Colonic mucosa (tissue), 4 donors: ENCODE measurements at regions not wholly inside any gene's neighbourhood (a gene's known extent, or its start where the extent isn't known, plus 50 kb on each side); places are given as distances from the start of the nearest gene placed in this dataset.

Experiments used
- DNase-seq: peaks from one replicate; pipeline ENCODE4 v3.0.0-alpha.2; 2020
- H3K27ac ChIP-seq: fragments of 200-600 bp; one replicate; pipeline ENCODE4 v1.8.0; 2021
- H3K27me3 ChIP-seq: fragments of 200-600 bp; one replicate; pipeline ENCODE4 v1.8.0; 2021
- H3K36me3 ChIP-seq: fragments of 200-600 bp; one replicate; pipeline ENCODE4 v1.8.0; 2021
- H3K4me1 ChIP-seq: fragments of 200-600 bp; one replicate; pipeline ENCODE4 v1.8.0; 2021; ENCODE audit warnings: mild to moderate bottlenecking
- H3K4me3 ChIP-seq: fragments of 200-600 bp; one replicate; pipeline ENCODE4 v1.8.0; 2021
- H3K9ac ChIP-seq, 2 donors: one replicate each; pipeline ENCODE4 v1.7.0; 2013; ENCODE audit warnings: control low read depth in 2 of 2, low read depth in 2 of 2, low read length in 2 of 2
- H3K9me3 ChIP-seq: fragments of 200-600 bp; one replicate; pipeline ENCODE4 v1.8.0; 2021
- intact Hi-C: fragments of 100-400 bp; cut with DNase I; formaldehyde crosslinking; loops from one replicate; pipeline ENCODE4 v1.14.1; 2022
- TF ChIP-seq, protein P1 (sequence below): fragments of 200-600 bp; IDR thresholded peaks from one replicate; pipeline ENCODE4 v1.8.0; 2022; ENCODE audit warnings: antibody characterized with exemption, mild to moderate bottlenecking
- donor health status: healthy.
- donor health status: DM: no; HTN: no; CAD: no.
- donor health status: DM: no; HTN: no; CAD: no.

DNA sequence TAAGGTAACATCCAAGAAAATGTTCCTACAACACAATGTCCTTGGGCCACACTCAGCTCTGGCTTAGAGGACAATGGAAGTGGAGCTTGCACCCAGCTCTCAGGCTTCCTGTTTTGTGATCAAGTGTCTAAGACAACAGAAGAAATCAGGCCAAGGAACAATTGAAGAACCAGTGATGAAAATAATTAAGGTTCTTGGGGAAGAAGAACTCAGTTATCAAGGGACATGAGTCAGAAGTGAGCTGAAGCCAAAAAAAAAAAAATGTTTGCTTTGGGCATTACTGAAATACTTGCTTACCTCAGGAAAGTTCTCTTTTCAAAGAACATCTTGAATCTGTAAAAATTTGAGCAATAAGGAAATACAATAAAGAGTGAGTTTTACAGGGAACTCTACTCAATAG lies 299.0 kb downstream of the FBXO15 start:
- H3K27me3 ChIP-seq = no peaks in the 10 kb centered on the region
- no peak overlapping the region for H3K9ac ChIP-seq
- TF ChIP-seq, protein P1, sequence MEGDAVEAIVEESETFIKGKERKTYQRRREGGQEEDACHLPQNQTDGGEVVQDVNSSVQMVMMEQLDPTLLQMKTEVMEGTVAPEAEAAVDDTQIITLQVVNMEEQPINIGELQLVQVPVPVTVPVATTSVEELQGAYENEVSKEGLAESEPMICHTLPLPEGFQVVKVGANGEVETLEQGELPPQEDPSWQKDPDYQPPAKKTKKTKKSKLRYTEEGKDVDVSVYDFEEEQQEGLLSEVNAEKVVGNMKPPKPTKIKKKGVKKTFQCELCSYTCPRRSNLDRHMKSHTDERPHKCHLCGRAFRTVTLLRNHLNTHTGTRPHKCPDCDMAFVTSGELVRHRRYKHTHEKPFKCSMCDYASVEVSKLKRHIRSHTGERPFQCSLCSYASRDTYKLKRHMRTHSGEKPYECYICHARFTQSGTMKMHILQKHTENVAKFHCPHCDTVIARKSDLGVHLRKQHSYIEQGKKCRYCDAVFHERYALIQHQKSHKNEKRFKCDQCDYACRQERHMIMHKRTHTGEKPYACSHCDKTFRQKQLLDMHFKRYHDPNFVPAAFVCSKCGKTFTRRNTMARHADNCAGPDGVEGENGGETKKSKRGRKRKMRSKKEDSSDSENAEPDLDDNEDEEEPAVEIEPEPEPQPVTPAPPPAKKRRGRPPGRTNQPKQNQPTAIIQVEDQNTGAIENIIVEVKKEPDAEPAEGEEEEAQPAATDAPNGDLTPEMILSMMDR = no peak
- no peaks in the 10 kb centered on the region for H3K4me1 ChIP-seq
- no peak overlapping the region for H3K4me3 ChIP-seq
- intact Hi-C loops = no loop called here
- no peak overlapping the region for H3K27ac ChIP-seq
- DNase-seq = no peak
- H3K36me3 ChIP-seq = no peaks in the 10 kb centered on the region
- no peaks in the 10 kb centered on the region for H3K9me3 ChIP-seq

DNA sequence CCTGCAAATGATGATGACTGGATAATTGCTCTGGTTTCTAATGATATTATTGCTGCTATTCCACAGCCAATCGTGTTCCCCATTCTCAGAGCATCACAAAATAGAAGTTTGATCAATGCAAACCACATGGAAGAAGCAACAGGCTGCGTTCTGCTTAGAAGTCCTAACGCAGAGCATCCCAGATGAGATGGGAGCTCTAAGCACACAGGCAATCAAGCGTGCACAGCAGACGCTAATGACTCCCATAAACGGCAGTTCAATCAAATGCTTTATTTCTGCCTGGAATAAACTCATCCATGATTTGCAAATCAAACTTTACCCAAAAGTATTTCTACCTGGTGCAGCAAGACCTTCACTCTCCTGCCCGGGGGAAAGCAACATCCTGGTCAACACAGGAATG lies 304.2 kb downstream of the FBXO15 start:
- Histone ChIP-seq H3K27me3 (no peaks in the 10 kb centered on the region), H3K4me3 (no peak overlapping the region), H3K36me3 (no peaks in the 10 kb centered on the region), H3K9me3 (no peaks in the 10 kb centered on the region), H3K9ac (no peak overlapping the region), H3K27ac (no peak overlapping the region), H3K4me1 (no peaks in the 10 kb centered on the region)
- TF ChIP-seq, protein P1 = no peak
- DNase-seq = no peak
- intact Hi-C loops = loop anchor here (5.0 kb wide), 1 partner anchor 1081 kb away; no protein-coding TSS in a partner anchor

DNA sequence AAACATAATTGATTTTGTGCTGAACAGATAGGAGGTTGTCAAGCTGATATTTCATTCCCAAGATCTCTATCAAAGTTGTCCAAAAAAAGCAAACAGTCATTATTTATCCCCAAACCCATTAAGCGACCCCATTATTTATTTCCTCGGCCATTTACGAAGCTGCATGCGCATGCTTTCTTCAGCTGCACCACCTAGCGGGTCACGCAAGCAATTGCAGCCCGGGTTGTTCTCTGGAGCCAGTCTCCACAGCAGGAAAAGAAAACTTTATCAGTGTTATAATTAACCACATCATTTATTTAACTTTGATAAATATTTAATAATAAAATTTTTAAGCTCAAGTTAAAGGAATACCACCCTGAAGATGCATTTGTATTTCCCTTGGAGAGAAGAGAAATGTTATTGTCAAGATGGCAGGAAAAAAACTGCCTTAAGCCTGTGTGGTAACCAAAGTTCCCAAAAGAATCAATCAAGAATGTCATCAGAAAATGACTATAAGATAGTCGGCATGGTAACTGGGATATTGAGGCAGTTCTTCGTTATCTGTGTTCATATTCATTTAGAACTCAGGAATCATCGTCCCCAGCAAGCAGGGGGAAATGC lies 304.7 kb downstream of the FBXO15 start:
- Histone ChIP-seq H3K4me3 (no peak overlapping the region), H3K36me3 (no peaks in the 10 kb centered on the region), H3K27me3 (no peaks in the 10 kb centered on the region), H3K4me1 (no peaks in the 10 kb centered on the region), H3K9me3 (no peaks in the 10 kb centered on the region), H3K27ac (no peak overlapping the region), H3K9ac (no peak overlapping the region)
- peak; percentile 30 for DNase-seq
- intact Hi-C loops = loop anchor here (5.0 kb wide), 1 partner anchor 1081 kb away; no protein-coding TSS in a partner anchor
- TF ChIP-seq, protein P1 = peak; percentile 96

DNA sequence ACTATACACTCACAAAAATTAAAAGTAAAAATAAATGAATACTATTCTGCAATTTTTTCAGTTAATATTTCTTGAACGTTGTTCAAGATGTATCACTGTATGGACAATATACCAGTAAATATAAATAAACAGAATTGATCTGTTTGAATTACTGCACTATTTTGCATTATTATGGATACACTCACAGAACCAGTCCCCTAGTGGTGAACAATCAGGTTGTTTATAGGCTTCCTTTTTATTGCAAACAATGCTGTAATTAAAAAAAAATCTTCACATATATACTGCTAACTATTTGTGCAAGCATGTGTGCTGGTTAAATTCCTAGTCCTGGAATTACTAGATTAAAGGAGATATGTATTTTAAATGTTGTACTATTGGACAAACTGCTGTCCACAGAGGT lies 306.0 kb downstream of the FBXO15 start:
- intact Hi-C loops = loop anchor here (5.0 kb wide), 1 partner anchor 1079 kb away; no protein-coding TSS in a partner anchor
- H3K27me3 ChIP-seq = no peaks in the 10 kb centered on the region
- TF ChIP-seq, protein P1 = no peak

DNA sequence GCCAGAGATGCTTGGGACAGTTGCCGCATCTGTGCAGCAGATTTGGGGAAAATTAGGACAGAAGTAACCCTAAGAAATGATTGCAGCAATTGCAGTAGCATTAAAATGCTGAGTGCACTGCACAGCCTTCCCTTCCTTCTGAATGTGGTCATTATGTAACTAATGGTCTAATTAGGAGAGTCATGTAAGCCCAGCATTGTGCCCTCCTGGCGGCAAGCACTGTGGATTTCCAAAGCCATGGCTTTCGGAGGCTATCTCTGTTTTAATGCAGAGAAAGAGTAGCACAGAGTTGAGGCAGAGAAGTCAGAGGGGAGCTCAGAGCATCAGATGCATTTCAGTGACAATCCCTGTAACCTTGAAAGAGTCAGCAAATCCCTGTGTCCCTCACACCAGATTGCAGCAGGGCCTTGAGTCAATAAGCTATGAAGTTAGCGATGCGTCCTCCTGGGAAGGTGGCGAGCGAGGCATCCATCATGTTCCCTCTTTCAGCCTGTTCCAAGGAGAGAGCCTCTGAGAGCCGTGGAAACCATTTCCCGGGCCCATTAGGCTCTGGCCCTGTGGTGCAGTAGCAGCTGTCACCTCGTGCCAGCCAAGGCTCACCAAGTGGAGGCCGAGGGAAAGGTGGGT lies 307.2 kb downstream of the FBXO15 start:
- H3K27ac ChIP-seq = no peak overlapping the region
- H3K9me3 ChIP-seq = no peaks in the 10 kb centered on the region
- intact Hi-C loops = loop anchor here (5.0 kb wide), 1 partner anchor 1078 kb away; no protein-coding TSS in a partner anchor
- no peaks in the 10 kb centered on the region for H3K4me1 ChIP-seq
- no peaks in the 10 kb centered on the region for H3K27me3 ChIP-seq
- no peak overlapping the region for H3K4me3 ChIP-seq
- no peak overlapping the region for H3K9ac ChIP-seq
- H3K36me3 ChIP-seq = no peaks in the 10 kb centered on the region
- TF ChIP-seq, protein P1 = no peak
- DNase-seq = no peak

More for the DNA sequence above, 306.0 kb downstream of the FBXO15 start:
- H3K36me3 ChIP-seq = no peaks in the 10 kb centered on the region
- H3K4me1 ChIP-seq = no peaks in the 10 kb centered on the region
- H3K9ac ChIP-seq = no peak overlapping the region
- DNase-seq = no peak
- no peaks in the 10 kb centered on the region for H3K9me3 ChIP-seq
- no peak overlapping the region for H3K4me3 ChIP-seq
- H3K27ac ChIP-seq = no peak overlapping the region
